GM18498 (cell line): ENCODE measurements at regions not wholly inside any gene's neighbourhood (a gene's known extent, or its start where the extent isn't known, plus 50 kb on each side); places are given as distances from the start of the nearest gene placed in this dataset.
A peak's percentile ranks its signal among the peaks of the same experiment; 100 is the strongest.

Experiments used
- ATAC-seq: cut with Tn5 transposase; IDR thresholded peaks from one replicate; pipeline ENCODE4 v1.9.1; 2021; ENCODE audit warnings: mild to moderate bottlenecking, moderate library complexity; ENCODE audit not compliant: unreplicated experiment

DNA sequence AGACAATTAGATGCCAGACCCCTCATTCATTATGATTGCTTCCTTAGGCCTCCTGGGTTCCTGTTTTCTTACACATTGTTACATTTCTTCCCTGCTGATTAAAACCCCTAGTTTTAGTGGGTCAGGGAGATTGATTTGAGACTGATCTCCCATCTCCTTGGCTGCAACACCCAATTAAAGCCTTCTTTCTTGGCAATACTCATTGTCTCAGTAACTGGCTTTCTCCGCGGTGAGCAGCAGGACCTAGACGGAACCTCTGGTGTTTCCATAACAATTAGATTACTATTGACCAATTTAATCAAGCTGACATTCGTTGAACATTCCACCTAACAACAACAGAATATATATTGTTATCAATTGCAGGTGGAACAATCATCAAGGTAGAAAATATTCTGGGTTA lies 1676.4 kb upstream of the SLC39A10 start:
- no peak for ATAC-seq

DNA sequence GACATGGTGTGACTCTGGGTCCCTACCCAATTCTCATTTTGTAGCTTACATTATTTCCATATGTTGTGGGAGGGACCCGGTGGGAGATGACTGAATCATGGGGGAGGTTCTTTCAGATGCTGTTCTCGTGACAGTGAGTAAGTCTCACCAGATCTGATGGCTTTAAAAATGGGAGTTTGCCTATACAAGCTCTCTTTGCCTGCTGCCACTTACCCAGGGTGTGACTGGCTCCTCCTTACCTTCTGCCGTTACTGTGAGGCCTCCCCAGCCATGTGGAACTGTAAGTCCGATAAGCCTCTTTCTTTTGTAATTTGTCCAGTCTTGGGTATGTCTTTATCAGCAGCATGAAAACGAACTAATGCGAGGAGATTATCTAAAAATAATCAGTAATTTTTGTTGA lies 1683.2 kb upstream of the SLC39A10 start:
- no peak for ATAC-seq

DNA sequence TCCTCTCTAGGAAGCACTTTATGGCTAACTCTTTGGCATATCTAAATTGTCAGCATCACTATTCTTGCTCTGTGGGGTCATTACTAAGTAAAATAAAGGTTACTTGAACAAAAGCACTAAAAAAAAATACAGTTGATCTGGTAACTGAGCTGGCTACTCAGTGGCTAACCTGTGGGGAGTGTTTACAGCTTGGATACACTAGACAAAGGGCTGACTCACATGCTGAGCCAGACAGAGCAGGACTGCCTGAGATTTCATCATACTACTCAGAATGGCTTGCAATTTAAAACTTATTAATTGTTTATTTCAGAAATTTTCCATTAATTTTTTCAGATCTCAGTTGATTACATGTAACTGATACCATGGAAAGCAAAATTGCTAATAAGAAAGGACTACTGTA lies 1690.4 kb upstream of the SLC39A10 start:
- no peak for ATAC-seq

DNA sequence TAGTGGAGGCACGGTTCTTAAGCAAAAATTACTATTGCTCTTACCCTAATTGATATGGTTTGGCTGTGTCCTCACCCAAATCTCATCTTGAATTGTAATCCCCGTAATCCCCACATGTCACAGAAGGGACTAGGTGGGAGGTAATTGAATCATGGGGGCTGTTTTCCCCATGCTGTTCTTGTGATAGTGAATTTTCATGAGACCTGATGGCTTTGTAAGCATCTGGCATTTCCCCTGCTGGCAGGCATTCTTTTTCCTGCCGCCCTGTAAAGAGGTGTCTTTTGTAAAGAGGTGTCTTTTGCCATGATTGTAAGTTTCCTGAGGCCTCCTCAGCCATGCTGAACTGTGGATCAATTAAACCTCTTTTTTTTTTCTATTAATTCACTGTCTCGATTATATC lies 1691.8 kb upstream of the SLC39A10 start:
- ATAC-seq, result no peak

DNA sequence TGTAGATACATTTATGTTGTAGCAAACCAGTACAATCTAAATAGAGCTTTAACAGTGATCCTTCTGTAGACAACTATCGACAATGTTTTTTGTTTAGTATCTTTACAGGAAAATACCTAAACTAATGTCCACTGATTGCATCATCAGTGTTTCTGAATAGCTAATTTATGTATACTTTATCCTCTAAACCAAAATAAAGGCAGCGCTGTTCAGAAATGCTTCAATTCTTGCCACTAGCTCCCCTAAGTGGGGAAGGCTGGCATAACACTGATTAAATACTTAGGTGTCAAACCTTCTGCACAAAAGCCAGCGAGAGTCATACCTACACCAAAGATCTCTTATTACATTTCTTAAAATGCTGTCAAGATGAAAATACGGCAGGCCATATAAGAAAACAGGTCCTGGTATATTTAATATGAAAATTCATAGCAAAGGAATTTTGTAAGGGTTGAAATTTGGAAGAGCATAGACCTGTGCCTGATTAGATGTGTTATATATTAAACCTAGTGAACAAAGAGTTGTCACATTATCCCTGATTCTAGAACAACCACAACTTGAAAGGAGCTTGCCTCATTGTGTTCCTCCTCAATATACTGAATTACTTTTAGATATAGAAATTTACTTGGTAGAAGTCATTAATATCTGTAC lies 1693.4 kb upstream of the SLC39A10 start:
- ATAC-seq, result peak; percentile 73

DNA sequence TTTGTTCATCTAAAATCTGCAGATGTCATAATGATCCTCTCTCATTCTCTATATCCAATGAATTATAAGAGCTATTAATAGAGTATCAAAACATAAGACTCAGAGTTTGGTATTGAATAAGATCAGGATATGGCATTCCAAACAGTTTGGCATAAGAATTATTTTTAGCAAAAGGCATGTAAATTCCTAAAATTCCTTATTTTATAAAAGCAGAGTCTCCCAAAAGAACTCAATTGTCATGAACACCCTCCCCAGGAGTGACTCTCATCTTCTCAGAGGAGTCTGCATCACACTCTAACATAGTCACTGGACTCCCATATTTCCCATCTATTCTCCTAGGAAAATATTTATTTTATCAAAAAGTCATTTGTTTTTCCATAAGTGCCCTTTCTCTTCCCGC lies 1710.2 kb upstream of the SLC39A10 start:
- ATAC-seq, result no peak

DNA sequence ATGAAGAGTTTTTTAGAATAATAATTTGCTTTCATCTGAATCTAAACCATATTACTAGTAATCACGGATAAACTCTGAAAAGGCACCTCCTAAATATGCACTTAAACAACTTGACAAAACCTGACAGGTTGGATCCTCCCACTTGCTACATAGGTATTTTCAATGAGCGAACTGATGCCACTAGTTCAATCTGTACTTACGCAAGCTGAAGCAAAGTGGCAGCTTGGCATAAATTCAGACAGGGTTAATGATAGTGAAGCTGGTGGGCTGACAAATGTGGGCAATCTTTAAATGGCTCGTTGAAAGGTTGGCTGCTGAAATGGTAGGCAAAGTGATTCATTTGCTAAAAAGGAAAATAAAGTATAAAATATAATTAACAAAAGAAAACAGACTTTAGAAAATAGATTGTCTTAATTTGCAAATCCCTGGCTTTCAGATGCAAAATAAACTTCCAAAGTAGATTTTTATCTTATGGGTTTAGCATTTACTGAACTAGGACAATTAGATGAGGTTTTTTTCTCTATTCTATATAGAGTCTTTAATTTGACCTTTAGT lies 1713.5 kb upstream of the SLC39A10 start:
- ATAC-seq, result no peak

DNA sequence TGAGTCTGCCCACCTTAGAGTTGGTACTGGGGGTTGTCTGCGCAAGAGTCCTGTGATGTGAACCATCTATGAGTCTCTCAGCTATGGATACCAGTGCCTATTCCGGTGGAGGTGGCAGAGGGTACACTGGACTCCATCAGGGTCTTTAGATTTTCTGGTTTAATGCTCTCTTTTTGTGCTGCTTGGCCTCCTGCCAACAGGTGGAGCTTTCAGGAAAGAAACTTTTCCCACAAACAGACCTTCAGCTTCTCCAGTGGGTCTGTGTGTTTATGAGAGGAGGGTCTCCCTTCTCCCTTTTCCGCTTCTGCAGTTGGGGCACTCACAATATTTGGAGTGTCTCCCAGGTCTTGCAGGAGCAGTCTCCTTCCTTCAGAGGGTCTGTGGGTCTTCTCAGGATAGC lies 1721.9 kb upstream of the SLC39A10 start:
- no peak for ATAC-seq

DNA sequence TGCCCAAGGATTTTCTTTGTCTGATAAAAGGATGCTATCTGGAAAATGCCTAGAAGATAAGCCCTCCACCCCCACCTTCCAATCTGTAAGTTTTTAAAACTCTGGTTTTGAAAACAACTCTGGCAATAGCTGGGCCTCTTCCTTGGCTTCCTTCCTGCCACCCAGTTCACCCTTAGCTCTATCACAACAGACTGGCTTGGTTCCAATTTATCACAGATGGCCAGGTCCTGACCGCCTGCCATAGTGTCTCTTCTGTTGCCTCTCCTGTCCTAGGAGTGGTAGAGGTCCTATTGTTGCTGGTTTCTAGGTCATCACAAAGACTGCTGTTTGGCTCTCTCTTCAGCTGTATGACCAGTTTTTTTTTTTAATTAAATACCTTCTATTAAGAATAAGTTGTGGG lies 1727.9 kb upstream of the SLC39A10 start:
- ATAC-seq, result no peak

DNA sequence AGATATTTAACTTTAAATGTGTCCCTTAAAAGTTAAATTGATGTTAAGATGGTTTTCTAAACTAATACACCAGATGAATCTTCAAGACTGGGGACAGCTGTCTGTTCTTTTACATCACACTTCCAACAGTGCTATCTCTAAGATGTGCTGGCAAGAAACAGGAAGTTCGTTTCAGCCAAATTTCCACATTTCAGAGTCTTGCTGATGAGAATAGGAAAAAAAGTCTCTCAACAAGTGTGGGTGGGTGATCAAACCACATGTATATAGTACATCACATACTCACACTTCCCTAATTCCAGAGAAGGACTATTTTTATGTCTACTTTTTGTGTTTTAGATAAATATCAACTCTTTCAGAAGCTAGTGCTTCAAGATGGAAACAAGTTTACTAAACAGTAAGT lies 1712.8 kb upstream of the TMEFF2 start:
- ATAC-seq, result no peak

DNA sequence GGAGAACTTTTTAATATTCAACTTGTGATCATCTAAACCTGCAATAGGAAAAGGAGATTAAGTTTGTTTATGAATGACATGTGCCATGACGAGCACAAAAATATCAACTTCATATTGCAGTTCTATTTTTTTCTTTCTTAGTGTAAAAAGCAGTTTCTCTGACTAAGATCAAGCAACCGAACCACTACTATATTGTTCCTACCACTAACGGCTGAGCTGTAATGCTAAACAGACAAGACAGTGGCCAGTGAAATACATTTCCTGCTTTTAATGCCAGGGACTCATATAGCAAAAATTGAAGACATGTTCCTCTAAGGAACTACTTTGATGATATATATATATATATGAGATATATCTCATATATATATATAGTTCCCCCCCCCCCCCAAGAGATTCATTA lies 1705.6 kb upstream of the TMEFF2 start:
- no peak for ATAC-seq

DNA sequence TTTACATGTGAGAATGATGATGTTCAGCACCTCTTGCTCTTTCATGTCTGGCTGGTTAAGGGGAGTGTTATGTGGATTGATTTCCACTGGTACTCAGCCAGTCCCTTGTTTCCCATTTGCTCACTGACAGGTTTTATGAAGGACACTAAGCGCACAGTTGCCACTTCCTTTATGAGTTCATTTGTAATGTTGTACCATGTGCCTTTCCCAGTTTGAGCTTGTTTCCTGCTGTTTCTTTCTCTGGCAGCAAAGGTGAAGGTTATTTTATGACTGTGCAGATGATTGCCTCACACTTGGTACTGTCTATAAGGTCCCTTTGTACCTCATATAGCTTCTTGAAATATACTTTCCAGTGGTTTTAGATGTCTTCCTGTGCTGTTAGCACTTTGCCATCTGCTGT lies 1700.5 kb upstream of the TMEFF2 start:
- no peak for ATAC-seq

DNA sequence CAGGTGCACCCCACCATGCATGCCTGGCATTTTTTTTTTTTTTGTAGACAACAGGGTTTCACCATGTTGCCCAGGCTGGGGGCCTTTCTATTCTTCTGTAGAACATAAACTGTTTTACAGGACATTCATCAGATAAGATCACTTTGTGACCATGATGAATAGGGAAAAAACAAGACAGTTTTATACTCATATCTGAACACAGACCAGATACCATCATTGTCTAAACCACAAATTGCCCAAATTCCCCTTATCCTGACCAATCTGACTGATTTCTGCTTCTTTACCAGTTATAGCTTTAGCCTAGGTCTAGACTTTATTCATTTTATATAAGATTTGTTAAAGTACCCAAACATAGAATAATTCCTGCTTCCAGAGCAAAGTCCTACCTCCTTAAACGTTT lies 1699.3 kb upstream of the TMEFF2 start:
- ATAC-seq, result no peak

DNA sequence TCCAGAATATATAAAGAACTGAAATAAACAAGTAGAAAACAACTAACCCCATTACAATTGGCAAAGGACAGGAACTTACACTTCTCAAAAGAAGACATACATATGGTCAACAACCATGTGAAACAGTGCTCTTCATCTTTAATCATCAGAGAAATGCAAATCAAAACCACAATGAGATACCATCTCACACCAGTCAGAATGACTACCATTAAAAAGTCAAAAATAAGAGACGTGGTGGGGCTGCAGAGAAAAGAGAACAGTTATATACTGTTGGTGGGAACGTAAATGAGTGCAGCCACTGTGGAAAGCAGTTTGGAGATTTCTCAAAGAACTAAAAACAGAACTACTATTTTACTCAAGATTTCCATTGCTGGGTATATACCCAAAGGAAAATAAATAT lies 1696.3 kb upstream of the TMEFF2 start:
- peak; percentile 60 for ATAC-seq

DNA sequence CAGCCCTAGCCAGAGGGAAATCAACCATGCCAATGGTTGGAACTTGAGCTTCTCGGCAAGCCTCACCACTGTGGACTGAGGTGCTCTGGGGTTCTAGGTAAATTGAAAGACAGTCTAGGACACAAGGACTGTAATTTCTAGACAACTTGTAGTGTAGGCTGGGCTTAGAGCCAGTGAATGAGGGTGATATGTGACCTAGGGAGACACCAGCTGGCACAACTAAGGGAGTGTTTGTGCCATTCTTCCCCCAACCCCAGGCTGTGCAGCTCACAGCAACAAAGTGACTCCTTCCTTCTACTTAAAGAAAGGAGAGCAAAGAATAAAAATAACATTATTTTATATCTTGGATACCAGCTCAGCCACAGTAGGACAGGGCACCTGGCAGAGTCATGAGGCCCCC lies 1690.7 kb upstream of the TMEFF2 start:
- no peak for ATAC-seq

DNA sequence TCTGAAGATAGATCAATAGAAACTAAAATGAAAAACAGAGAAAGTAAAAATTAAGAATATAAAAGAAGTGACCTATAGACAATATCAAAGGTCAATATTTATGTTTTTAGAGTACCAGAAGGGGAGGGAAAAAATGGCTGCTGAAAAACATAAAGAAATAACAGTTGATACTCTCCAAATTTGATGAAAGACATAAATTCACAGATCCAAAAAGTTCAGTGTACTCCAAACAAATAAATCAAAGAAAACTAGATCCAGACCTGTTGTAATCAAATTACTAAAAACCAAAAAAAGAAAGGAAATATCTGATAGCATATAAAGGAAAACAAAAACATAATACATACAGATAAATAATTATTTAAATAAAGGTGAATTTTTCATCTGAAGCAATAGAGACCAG lies 1689.1 kb upstream of the TMEFF2 start:
- ATAC-seq, result no peak

DNA sequence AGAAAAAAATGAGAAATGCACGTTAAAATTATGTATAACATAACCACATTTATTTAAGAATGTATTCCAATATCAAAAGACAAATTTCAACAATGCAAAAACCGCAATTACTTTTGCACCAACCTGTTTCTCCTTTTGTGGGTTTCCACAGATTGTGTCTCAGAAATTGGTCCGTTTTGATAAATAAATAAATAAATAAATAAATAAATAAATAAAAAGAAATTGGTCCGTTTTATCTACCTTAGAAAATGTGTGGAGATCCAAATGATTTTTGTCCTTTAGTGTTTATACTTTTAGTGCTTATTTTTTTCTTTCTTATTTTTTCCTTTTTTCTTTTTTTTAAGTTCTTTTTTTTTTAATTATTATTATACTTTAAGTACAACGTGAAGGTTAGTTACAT lies 1682.2 kb upstream of the TMEFF2 start:
- no peak for ATAC-seq

DNA sequence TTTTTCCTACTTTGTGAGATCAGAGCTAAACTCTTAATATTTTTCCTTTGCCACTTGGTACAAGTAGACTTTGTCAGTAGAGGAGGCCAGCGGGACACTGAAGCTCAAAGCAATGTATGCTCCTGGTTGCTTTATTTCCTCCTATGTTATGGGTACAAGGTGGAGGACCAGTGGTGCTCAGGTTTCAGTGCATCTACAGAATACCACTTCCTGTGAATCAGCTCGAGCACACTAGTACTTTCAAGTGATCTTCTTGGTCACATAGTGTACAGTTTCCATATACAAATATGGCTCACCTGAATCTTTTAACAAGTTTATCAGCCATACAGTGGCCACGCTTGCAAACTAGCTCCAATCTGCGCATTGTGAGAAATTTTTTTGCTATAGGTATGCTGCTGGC lies 1674.8 kb upstream of the TMEFF2 start:
- ATAC-seq, result no peak

DNA sequence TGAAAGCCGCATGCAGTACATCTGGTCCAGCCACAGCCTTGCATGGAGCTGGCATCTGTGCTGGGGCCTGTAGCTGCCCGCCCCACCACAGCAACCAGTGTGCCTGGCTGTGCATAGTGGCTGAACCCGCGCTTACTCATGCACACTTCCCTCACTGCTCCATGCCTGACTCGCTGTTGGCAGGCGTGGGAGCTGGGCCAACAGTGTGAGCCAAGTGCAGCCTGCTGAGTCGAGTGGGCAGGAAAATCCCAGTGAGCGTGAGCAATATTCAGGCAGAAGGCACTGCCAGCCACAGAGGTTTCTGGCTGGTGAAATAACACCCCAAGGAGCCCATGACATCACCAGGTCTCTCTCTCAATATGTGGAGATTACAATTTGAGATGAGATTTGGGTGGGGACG lies 1674.1 kb upstream of the TMEFF2 start:
- no peak for ATAC-seq

DNA sequence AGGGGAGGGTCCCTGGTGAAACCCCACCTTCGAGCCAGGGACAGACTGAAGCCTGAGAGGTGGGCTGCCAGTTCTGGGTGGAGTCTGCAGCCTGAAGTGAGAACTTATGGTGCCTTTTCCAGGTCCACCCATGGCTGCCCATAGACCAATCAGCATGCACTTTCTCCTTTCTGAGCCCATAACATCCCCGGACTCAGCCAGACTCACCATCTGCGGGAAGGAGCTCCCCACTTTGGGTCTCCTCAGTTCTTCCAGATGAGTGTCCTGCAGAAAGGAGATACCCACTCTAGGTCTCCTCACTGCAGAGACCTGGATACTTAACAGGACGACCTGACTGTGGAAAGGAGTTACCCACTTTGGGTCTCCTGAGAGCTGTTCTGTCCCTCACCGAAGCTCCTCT lies 1673.4 kb upstream of the TMEFF2 start:
- ATAC-seq, result no peak

DNA sequence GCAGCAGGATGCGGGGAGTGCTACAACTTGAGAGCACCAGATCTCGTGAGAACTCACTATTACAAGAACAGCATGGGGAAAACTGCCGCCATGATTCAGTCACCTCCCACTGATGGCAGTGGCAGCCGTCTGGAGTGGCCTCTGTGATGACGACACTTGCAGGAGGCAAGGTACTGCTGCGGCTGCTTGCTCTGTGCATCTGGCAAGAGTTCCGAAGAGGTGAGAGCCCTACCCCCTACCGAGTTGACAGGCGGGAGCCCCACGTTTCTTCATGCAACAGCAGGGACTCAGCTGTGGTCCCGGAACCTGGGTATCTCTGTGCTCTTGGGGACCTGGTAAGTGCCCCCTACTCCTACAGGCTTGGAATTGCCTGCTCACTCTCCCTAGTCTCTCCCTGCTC lies 1672.7 kb upstream of the TMEFF2 start:
- ATAC-seq, result no peak

DNA sequence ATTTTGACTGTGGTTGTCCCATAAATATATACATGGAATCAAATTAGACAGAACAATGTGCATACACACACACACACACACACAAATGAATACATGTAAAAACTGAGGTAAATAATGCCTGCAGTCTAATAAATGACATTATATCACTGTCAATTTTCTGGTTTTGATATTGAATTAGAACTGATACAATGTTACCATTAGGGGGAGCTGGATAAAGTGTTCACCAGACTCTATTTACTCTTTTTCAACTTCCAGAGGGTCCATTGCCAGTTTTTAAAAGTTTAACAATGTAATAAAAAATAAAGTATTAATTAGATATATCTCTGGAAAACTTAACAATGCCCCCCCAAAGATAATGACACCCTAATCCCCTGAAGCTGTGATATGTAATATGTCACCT lies 1666.8 kb upstream of the TMEFF2 start:
- no peak for ATAC-seq

DNA sequence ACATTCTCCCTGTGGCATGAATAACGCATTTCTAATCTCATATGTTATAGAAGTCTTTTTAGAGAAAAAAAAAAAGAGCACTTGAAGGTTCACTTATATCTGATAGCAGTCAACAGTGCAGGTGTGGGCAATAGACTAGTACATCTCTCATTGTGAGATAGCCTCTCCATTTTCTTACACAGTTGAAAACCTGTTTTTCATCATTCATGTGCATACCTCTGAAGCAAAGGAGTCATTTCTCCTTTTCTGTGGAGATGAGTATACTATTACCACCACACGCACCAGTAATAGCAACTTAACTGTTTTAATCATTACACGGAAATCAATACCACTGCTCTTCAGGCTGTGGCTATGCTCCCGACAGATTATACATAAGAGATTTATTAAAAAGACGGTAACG lies 1653.3 kb upstream of the TMEFF2 start:
- no peak for ATAC-seq
